HCT116 (cell line): ENCODE measurements at regions not wholly inside any gene's neighbourhood (a gene's known extent, or its start where the extent isn't known, plus 50 kb on each side); places are given as distances from the start of the nearest gene placed in this dataset.

Experiments used
- ATAC-seq: fragments of 200-7000 bp; cut with Tn5 transposase; 2 replicates; pipeline ENCODE4 v1.9.1; 2020; ENCODE audit warnings: mild to moderate bottlenecking, moderate library complexity
- BruUV-seq: library from RNA; stranded (reverse); fragments of 400-500 nt; replicated peaks from 2 replicates; lab custom pipeline; 2021; lab: Mats Ljungman, UMichigan
- CTCF ChIA-PET: fragments of 300-600 bp; sonication (Branson Sonifier 250); formaldehyde crosslinking; loops from one replicate; lab custom pipeline; 2021; ENCODE audit warnings: antibody characterized with exemption; lab: Charles Lee
- POLR2A ChIA-PET: fragments of 300-600, 350-600 bp; sonication (Branson Sonifier 250); formaldehyde crosslinking; loops from one replicate; lab custom pipeline; 2021; ENCODE audit warnings: antibody characterized with exemption; lab: Charles Lee
- RAD21 ChIA-PET, 2 experiments: fragments of 300-600 bp; sonication (Branson Sonifier 250); formaldehyde crosslinking; loops; one replicate each; lab custom pipeline; 2023; ENCODE audit warnings: low total read pairs in 2 of 2; ENCODE audit not compliant: uncharacterized antibody in 2 of 2, unreplicated experiment in 2 of 2, low non-redundant PET in 1 of 2; lab: Charles Lee
- DNase-seq: peaks from one replicate; pipeline ENCODE4 v3.0.0-alpha.2; 2010; ENCODE audit warnings: low read depth, low spot score
- H2AFZ ChIP-seq: fragments of 200-600 bp; shearing (Covaris generic), sonication (generic); 2 replicates; pipeline ENCODE4 v1.6.1; 2017; ENCODE audit warnings: low read depth, mixed run types, mixed read lengths, antibody characterized with exemption, low read length; ENCODE audit not compliant: poor library complexity, severe bottlenecking
- H3K27ac ChIP-seq: 2 replicates; pipeline ENCODE4 v1.5.1; 2012; ENCODE audit warnings: low read depth, low read length
- H3K27me3 ChIP-seq: fragments of 200-600 bp; sonication (generic); 2 replicates; pipeline ENCODE4 v1.6.1; 2016; ENCODE audit warnings: mixed run types, low read length, mixed read lengths; ENCODE audit not compliant: insufficient read depth
- H3K36me3 ChIP-seq, 2 experiments: fragments of 200-500 bp in 1 of 2; fragments of 200-600 bp in 1 of 2; sonication (Bioruptor generic) in 1 of 2; sonication (generic) in 1 of 2; 2 replicates each; pipeline versions ENCODE4 v1.5.1 to v1.6.1; 2014 to 2016; ENCODE audit warnings: low read length in 2 of 2, inconsistent platforms in 1 of 2, mixed read lengths in 1 of 2, mixed run types in 1 of 2; ENCODE audit not compliant: insufficient read depth in 2 of 2, control insufficient read depth in 1 of 2
- H3K4me1 ChIP-seq, 2 experiments: fragments of 200-600 bp in 1 of 2; sonication (generic) in 1 of 2; 2 replicates each; pipeline versions ENCODE4 v1.5.1 to v1.6.1; 2012 to 2017; ENCODE audit warnings: low read length in 2 of 2, inconsistent platforms in 1 of 2, mild to moderate bottlenecking in 1 of 2, mixed read lengths in 1 of 2, mixed run types in 1 of 2, moderate library complexity in 1 of 2; ENCODE audit not compliant: insufficient read depth in 2 of 2, control insufficient read depth in 1 of 2
- H3K4me2 ChIP-seq: fragments of 200-600 bp; sonication (generic); 2 replicates; pipeline ENCODE4 v1.6.1; 2017; ENCODE audit warnings: mixed run types, low read length, mixed read lengths
- H3K4me3 ChIP-seq, 2 experiments: fragments of 200-600 bp in 1 of 2; sonication (generic) in 1 of 2; replicated peaks in 1 of 2; 2 replicates each; pipeline ENCODE4 v1.5.1; 2011 to 2016; ENCODE audit warnings: low read length in 2 of 2, control low read depth in 1 of 2, low read depth in 1 of 2, mild to moderate bottlenecking in 1 of 2, mixed read lengths in 1 of 2, mixed run types in 1 of 2
- H3K79me2 ChIP-seq: fragments of 200-600 bp; sonication (generic); 2 replicates; pipeline ENCODE4 v1.6.1; 2017; ENCODE audit warnings: mild to moderate bottlenecking, mixed run types, low read length, moderate library complexity, mixed read lengths; ENCODE audit not compliant: insufficient read depth
- H3K9ac ChIP-seq: fragments of 200-600 bp; sonication (generic); 2 replicates; pipeline ENCODE4 v1.6.1; 2016; ENCODE audit warnings: low read length, mixed read lengths
- H3K9me2 ChIP-seq: fragments of 200-600 bp; sonication (generic), shearing (Covaris generic); 2 replicates; pipeline ENCODE4 v1.6.1; 2017; ENCODE audit warnings: mixed run types, mild to moderate bottlenecking, moderate library complexity; ENCODE audit not compliant: insufficient read depth
- H3K9me3 ChIP-seq, 2 experiments: fragments of 200-500 bp in 1 of 2; fragments of 200-600 bp in 1 of 2; sonication (Bioruptor generic) in 1 of 2; sonication (generic) in 1 of 2; 2 replicates each; pipeline ENCODE4 v1.6.1; 2014 to 2017; ENCODE audit warnings: low read length in 2 of 2, mixed read lengths in 2 of 2, inconsistent platforms in 1 of 2, low read depth in 1 of 2, mild to moderate bottlenecking in 1 of 2, mixed run types in 1 of 2, moderate library complexity in 1 of 2; ENCODE audit not compliant: control insufficient read depth in 1 of 2, insufficient read depth in 1 of 2
- H4K20me1 ChIP-seq: fragments of 200-600 bp; sonication (generic), shearing (Covaris generic); 2 replicates; pipeline ENCODE4 v1.6.1; 2017; ENCODE audit warnings: mixed run types, mild to moderate bottlenecking, moderate library complexity; ENCODE audit not compliant: insufficient read depth
- CEBPB ChIP-seq: IDR thresholded peaks from 2 replicates; pipeline ENCODE4 v1.6.1; 2012; ENCODE audit warnings: low read depth
- CTCF ChIP-seq, 3 experiments: fragments of 200-600 bp in 1 of 3; sonication (generic) in 1 of 3; IDR thresholded peaks in 2 of 3; conservative IDR thresholded peaks in 1 of 3; 2 replicates each; pipeline ENCODE4 v1.5.1; 2012 to 2017; ENCODE audit warnings: low read depth in 2 of 3, low read length in 2 of 3, antibody characterized with exemption in 1 of 3, borderline replicate concordance in 1 of 3, control low read depth in 1 of 3, mild to moderate bottlenecking in 1 of 3, mixed read lengths in 1 of 3, mixed run types in 1 of 3, moderate library complexity in 1 of 3; ENCODE audit not compliant: insufficient read depth in 1 of 3
- JUND ChIP-seq: IDR thresholded peaks from 2 replicates; pipeline ENCODE4 v1.6.1; 2012
- POLR2A ChIP-seq: IDR thresholded peaks from 2 replicates; pipeline ENCODE4 v1.7.0; 2011; ENCODE audit warnings: borderline replicate concordance; ENCODE audit not compliant: insufficient read depth, insufficient read length; ENCODE audit errors: extremely low read depth
- POLR2AphosphoS5 ChIP-seq: IDR thresholded peaks from 2 replicates; pipeline ENCODE4 v1.6.1; 2011; ENCODE audit warnings: mild to moderate bottlenecking, low read depth, low read length, moderate library complexity
- REST ChIP-seq: IDR thresholded peaks from 2 replicates; pipeline ENCODE4 v1.6.1; 2012; ENCODE audit warnings: low read depth
- TCF7L2 ChIP-seq: IDR thresholded peaks from 2 replicates; pipeline ENCODE4 v1.7.0; 2011; ENCODE audit warnings: borderline replicate concordance, inconsistent platforms; ENCODE audit not compliant: insufficient read depth, insufficient read length; ENCODE audit errors: extremely low read depth
- YY1 ChIP-seq: IDR thresholded peaks from 2 replicates; pipeline ENCODE4 v1.6.1; 2011; ENCODE audit warnings: low read length, low read depth, moderate library complexity, mild to moderate bottlenecking; ENCODE audit not compliant: insufficient replicate concordance; ENCODE audit errors: extremely low read depth
- ZFX ChIP-seq: fragments of 450-650 bp; IDR thresholded peaks from 2 replicates; pipeline ENCODE4 v1.6.1; 2017
- intact Hi-C: fragments of 100-400 bp; cut with micrococcal nuclease; formaldehyde crosslinking; loops from 2 replicates; pipeline ENCODE4 v1.10.0; 2022

- RAD21 ChIA-PET = no interaction called here
- no peaks in the 10 kb centered on the region; the same call in 1 of the 2 replicates for H3K27me3 ChIP-seq
- ATAC-seq (no peak), DNase-seq (no peak)
- no peaks in the 10 kb centered on the region for H3K9me2 ChIP-seq
- no TSS peak for BruUV-seq
- no peaks in the 10 kb centered on the region for H3K79me2 ChIP-seq
- H3K9ac ChIP-seq = no peak overlapping the region
- H3K36me3 ChIP-seq = no peaks in the 10 kb centered on the region
- no peak overlapping the region for H3K4me3 ChIP-seq
- POLR2A ChIA-PET = no interaction called here
- no peak overlapping the region for H2AFZ ChIP-seq
- H3K4me2 ChIP-seq = no peak overlapping the region
- CTCF ChIA-PET = no interaction called here
- no peaks in the 10 kb centered on the region for H3K9me3 ChIP-seq
- intact Hi-C loops = no loop called here
- no peaks in the 10 kb centered on the region for H3K4me1 ChIP-seq
- H3K27ac ChIP-seq = no peak overlapping the region
- TF ChIP-seq YY1 (no peak), TCF7L2 (no peak), POLR2A (no peak), ZFX (no peak), CTCF (IDR thresholded peaks at IDR 0.05 in 2 of 3, conservative IDR thresholded peaks at IDR 0.05 in 1 of 3; ENCODE audit: borderline replicate concordance in 1 of 3, insufficient read depth in 1 of 3, low read depth in 2 of 3, low read length in 2 of 3) (no peak), POLR2AphosphoS5 (no peak), JUND (no peak), CEBPB (no peak), REST (no peak)
- TF ChIP-seq, all 23 proteins: peak for 0
- H4K20me1 ChIP-seq = no peaks in the 10 kb centered on the region
Measured at GRCh38 chr11:130600616-130601015, 152.2 kb downstream of the ADAMTS15 start.
